ENCODE measurements at regions not wholly inside any gene's neighbourhood (a gene's known extent, or its start where the extent isn't known, plus 50 kb on each side); places are given as distances from the start of the nearest gene placed in this dataset.
A peak's percentile ranks its signal among the peaks of the same experiment; 100 is the strongest.
"Not testable (repeated sequence)": the region's sequence is repeated elsewhere in the genome, so short reads cannot be mapped to it uniquely, and the experiment has no call there.

- no peak for DNase-seq (ENCODE audit: low read depth)
Measured at GRCh38 chr5:123945548-123945947, 433.6 kb downstream of the CSNK1G3 start.

GRCh38 chr5:123943151-123943550 is 431.2 kb downstream of the CSNK1G3 start:
- DNase-seq (ENCODE audit: low read depth): no peak

- no peak for DNase-seq (ENCODE audit: low read depth)
Measured at GRCh38 chr5:123940416-123940815, 428.4 kb downstream of the CSNK1G3 start.

GRCh38 chr5:123937230-123937629 is 425.3 kb downstream of the CSNK1G3 start:
- no peak for DNase-seq (ENCODE audit: low read depth)

GRCh38 chr5:123936548-123936947 is 424.6 kb downstream of the CSNK1G3 start:
- no peak for DNase-seq (ENCODE audit: low read depth)

- DNase-seq (ENCODE audit: low read depth): not testable (repeated sequence)
Measured at GRCh38 chr5:123933812-123934211, 421.8 kb downstream of the CSNK1G3 start.

- no peak for DNase-seq (ENCODE audit: low read depth)
Measured at GRCh38 chr5:123929055-123929474, 417.1 kb downstream of the CSNK1G3 start.

GRCh38 chr5:123928401-123928800 is 416.4 kb downstream of the CSNK1G3 start:
- DNase-seq (ENCODE audit: low read depth): no peak

GRCh38 chr5:123921193-123921592 is 409.2 kb downstream of the CSNK1G3 start:
- DNase-seq (ENCODE audit: low read depth): no peak

GRCh38 chr5:123916345-123917121 is 404.6 kb downstream of the CSNK1G3 start:
- DNase-seq (ENCODE audit: low read depth): peak; percentile 95

- DNase-seq (ENCODE audit: low read depth): no peak
Measured at GRCh38 chr5:123914333-123914732, 402.4 kb downstream of the CSNK1G3 start.

GRCh38 chr5:123907349-123907748 is 395.4 kb downstream of the CSNK1G3 start:
- DNase-seq (ENCODE audit: low read depth): no peak

GRCh38 chr5:123906698-123907295 is 394.8 kb downstream of the CSNK1G3 start:
- DNase-seq (ENCODE audit: low read depth): no peak

GRCh38 chr5:123885081-123885480 is 373.1 kb downstream of the CSNK1G3 start:
- no peak for DNase-seq (ENCODE audit: low read depth)

GRCh38 chr5:123882965-123883345 is 371.0 kb downstream of the CSNK1G3 start:
- DNase-seq (ENCODE audit: low read depth): no peak

GRCh38 chr5:123882319-123882964 is 370.5 kb downstream of the CSNK1G3 start:
- DNase-seq (ENCODE audit: low read depth): no peak

GRCh38 chr5:123881759-123882244 is 369.8 kb downstream of the CSNK1G3 start:
- DNase-seq (ENCODE audit: low read depth): peak; percentile 24

- DNase-seq (ENCODE audit: low read depth): no peak
Measured at GRCh38 chr5:123880875-123881274, 368.9 kb downstream of the CSNK1G3 start.

- no peak for DNase-seq (ENCODE audit: low read depth)
Measured at GRCh38 chr5:123879071-123879470, 367.1 kb downstream of the CSNK1G3 start.

- DNase-seq (ENCODE audit: low read depth): no peak
Measured at GRCh38 chr5:123876276-123876790, 364.4 kb downstream of the CSNK1G3 start.

GRCh38 chr5:123875561-123876275 is 363.7 kb downstream of the CSNK1G3 start:
- no peak for DNase-seq (ENCODE audit: low read depth)

- no peak for DNase-seq (ENCODE audit: low read depth)
Measured at GRCh38 chr5:123874600-123875201, 362.7 kb downstream of the CSNK1G3 start.
